Peyer's patch (tissue), 4 donors: ENCODE measurements at regions not wholly inside any gene's neighbourhood (a gene's known extent, or its start where the extent isn't known, plus 50 kb on each side); places are given as distances from the start of the nearest gene placed in this dataset.

Source experiments
- CTCF ChIP-seq, 6 experiments: fragments of 450-650 bp in 4 of 6; fragments of 200-600 bp in 2 of 6; sonication (generic) in 1 of 6; IDR thresholded peaks; one replicate each; pipeline ENCODE4 v1.5.1; 2017 to 2019; ENCODE audit warnings: antibody characterized with exemption in 6 of 6, mild to moderate bottlenecking in 3 of 6, moderate library complexity in 1 of 6
- POLR2A ChIP-seq, 2 donors: fragments of 450-650 bp; IDR thresholded peaks; one replicate each; pipeline ENCODE4 v1.5.1; 2017; ENCODE audit warnings: antibody characterized with exemption in 2 of 2, mild to moderate bottlenecking in 2 of 2, moderate library complexity in 2 of 2

DNA sequence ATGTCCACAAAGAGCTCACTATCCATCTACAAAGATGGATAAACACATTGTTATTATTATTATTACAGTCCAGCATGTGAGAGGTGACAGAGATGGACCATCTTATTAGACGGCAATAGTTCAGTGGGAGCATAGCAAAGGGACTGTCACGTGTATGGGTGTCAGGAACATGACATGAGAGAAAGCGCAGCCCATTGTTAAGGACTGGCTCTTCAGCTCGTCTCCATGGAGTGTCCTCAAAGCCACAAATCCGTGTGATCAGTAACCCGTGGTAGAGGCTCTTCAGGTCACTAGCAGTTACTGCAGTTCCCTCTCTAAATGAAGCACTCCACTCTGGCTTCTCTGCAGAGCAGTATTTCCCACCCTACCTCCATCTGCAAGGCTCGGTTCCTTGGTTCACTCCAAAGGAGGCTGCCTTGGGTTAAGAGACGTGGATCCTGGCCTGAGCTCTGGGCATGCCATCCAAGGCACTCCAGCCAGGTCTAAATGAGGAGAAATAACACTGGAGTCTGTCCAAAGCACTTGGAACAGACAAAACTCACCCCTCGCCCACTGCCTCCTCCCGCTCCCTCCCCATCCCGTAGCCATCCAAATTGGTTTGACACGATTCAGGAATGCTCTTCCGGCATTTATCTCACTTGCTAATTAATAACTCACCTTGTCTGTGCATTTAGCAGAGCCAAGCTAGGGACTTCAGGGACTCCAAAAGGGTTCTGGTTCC, 122.3 kb upstream of the WWC1 start:
- TF ChIP-seq CTCF (IDR thresholded peaks at IDR 0.05) (no peak), POLR2A (IDR thresholded peaks at IDR 0.05) (no peak)
